Loucy (cell line): ENCODE measurements at regions not wholly inside any gene's neighbourhood (a gene's known extent, or its start where the extent isn't known, plus 50 kb on each side); places are given as distances from the start of the nearest gene placed in this dataset.

Experiments used
- EZH2phosphoT487 ChIP-seq: fragments of 200-600 bp; IDR thresholded peaks from 2 replicates; pipeline ENCODE4 v1.6.1; 2018; ENCODE audit warnings: antibody characterized with exemption, mild to moderate bottlenecking, moderate library complexity, borderline replicate concordance
- TF ChIP-seq, protein P1 (sequence below): fragments of 200-600 bp; sonication (generic); conservative IDR thresholded peaks from 2 replicates; pipeline ENCODE4 v1.5.1; 2014; ENCODE audit warnings: mild to moderate bottlenecking, antibody characterized with exemption, low read length

- TF ChIP-seq, protein P1, sequence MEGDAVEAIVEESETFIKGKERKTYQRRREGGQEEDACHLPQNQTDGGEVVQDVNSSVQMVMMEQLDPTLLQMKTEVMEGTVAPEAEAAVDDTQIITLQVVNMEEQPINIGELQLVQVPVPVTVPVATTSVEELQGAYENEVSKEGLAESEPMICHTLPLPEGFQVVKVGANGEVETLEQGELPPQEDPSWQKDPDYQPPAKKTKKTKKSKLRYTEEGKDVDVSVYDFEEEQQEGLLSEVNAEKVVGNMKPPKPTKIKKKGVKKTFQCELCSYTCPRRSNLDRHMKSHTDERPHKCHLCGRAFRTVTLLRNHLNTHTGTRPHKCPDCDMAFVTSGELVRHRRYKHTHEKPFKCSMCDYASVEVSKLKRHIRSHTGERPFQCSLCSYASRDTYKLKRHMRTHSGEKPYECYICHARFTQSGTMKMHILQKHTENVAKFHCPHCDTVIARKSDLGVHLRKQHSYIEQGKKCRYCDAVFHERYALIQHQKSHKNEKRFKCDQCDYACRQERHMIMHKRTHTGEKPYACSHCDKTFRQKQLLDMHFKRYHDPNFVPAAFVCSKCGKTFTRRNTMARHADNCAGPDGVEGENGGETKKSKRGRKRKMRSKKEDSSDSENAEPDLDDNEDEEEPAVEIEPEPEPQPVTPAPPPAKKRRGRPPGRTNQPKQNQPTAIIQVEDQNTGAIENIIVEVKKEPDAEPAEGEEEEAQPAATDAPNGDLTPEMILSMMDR, result no peak
- TF ChIP-seq EZH2phosphoT487, result no peak
Observed at GRCh38 chr14:49287004-49287403, 299.2 kb downstream of the RPS29 start.
